GM13977 (cell line): ENCODE measurements at regions not wholly inside any gene's neighbourhood (a gene's known extent, or its start where the extent isn't known, plus 50 kb on each side); places are given as distances from the start of the nearest gene placed in this dataset.

ENCODE experiments used
- DNase-seq: peaks from one replicate; pipeline ENCODE4 v3.0.0; 2012; ENCODE audit warnings: low spot score
- CTCF ChIP-seq: IDR thresholded peaks from 2 replicates; pipeline ENCODE4 v1.5.1; 2012; ENCODE audit warnings: mild to moderate bottlenecking, control low read depth; ENCODE audit not compliant: insufficient read depth; ENCODE audit errors: extremely low read depth, missing control alignments
- in situ Hi-C: fragments of 300-500 bp; cut with MboI; formaldehyde crosslinking; loops from one replicate; pipeline ENCODE4 v1.12.0; 2022; ENCODE audit warnings: low sequenced_read_pairs, low pct_unique_long_range_greater_than_20kb, mixed read lengths, inconsistent platforms; ENCODE audit not compliant: unreplicated experiment

GRCh38 chr9:124132671-124133147, 121.1 kb downstream of the LHX2 start:
- DNase-seq = no peak
- in situ Hi-C loops = loop anchor here (10.0 kb wide), 1 partner anchor 162 kb away; no protein-coding TSS in a partner anchor
- TF ChIP-seq CTCF = no peak

- in situ Hi-C loops = loop anchor here (10.0 kb wide), 1 partner anchor 161 kb away; no protein-coding TSS in a partner anchor
- DNase-seq = no peak
- TF ChIP-seq CTCF = peak; percentile 46
Observed at GRCh38 chr9:124133727-124134126, 122.2 kb downstream of the LHX2 start.

- in situ Hi-C loops = loop anchor here (10.0 kb wide), 1 partner anchor 160 kb away; no protein-coding TSS in a partner anchor
- no peak for TF ChIP-seq CTCF
Observed at GRCh38 chr9:124134526-124134925, 123.0 kb downstream of the LHX2 start.

GRCh38 chr9:124135813-124136365, 121.9 kb upstream of the NEK6 start:
- TF ChIP-seq CTCF = no peak
- in situ Hi-C loops = loop anchor here (10.0 kb wide), 1 partner anchor 159 kb away; no protein-coding TSS in a partner anchor
- no peak for DNase-seq

More at GRCh38 chr9:124134526-124134925, 123.0 kb downstream of the LHX2 start:
- DNase-seq = no peak

- in situ Hi-C loops = loop anchor here (10.0 kb wide), 1 partner anchor 158 kb away; no protein-coding TSS in a partner anchor
- no peak for TF ChIP-seq CTCF
- DNase-seq = peak; percentile 76
Observed at GRCh38 chr9:124137009-124137943, 120.5 kb upstream of the NEK6 start.

GRCh38 chr9:124137944-124138335, 119.8 kb upstream of the NEK6 start:
- TF ChIP-seq CTCF = no peak
- no peak for DNase-seq
- in situ Hi-C loops = loop anchor here (10.0 kb wide), 1 partner anchor 157 kb away; no protein-coding TSS in a partner anchor
